Stimulated activated CD8-positive, alpha-beta memory T cell treated with anti-CD3 and anti-CD28 coated beads, Interleukin-4, amount 100 ng/mL, for 48 hours (primary cell): ENCODE measurements at regions not wholly inside any gene's neighbourhood (a gene's known extent, or its start where the extent isn't known, plus 50 kb on each side); places are given as distances from the start of the nearest gene placed in this dataset.
A peak's percentile ranks its signal among the peaks of the same experiment; 100 is the strongest.

ENCODE experiments used
- DNase-seq: peaks from one replicate; pipeline ENCODE4 v3.0.0-alpha.2; 2020

GRCh38 chr3:171956181-171956683, 83.1 kb upstream of the FNDC3B start:
- no peak for DNase-seq

- no peak for DNase-seq
Observed at GRCh38 chr3:171956705-171957104, 82.7 kb upstream of the FNDC3B start.

GRCh38 chr3:171959532-171960089, 79.8 kb upstream of the FNDC3B start:
- DNase-seq: peak; percentile 26

- DNase-seq: no peak
Observed at GRCh38 chr3:171960159-171960558, 79.2 kb upstream of the FNDC3B start.

GRCh38 chr3:171962137-171962720, 77.1 kb upstream of the FNDC3B start:
- no peak for DNase-seq

GRCh38 chr3:171963546-171963945, 75.8 kb upstream of the FNDC3B start:
- DNase-seq: no peak

- DNase-seq: no peak
Observed at GRCh38 chr3:171965067-171965712, 74.2 kb upstream of the FNDC3B start.

GRCh38 chr3:171966533-171967136, 72.7 kb upstream of the FNDC3B start:
- DNase-seq: no peak

- no peak for DNase-seq
Observed at GRCh38 chr3:171967137-171967783, 72.1 kb upstream of the FNDC3B start.

- no peak for DNase-seq
Observed at GRCh38 chr3:171967932-171968678, 71.3 kb upstream of the FNDC3B start.

- DNase-seq: no peak
Observed at GRCh38 chr3:171970301-171970788, 69.0 kb upstream of the FNDC3B start.

GRCh38 chr3:171971919-171972514, 67.4 kb upstream of the FNDC3B start:
- no peak for DNase-seq

- no peak for DNase-seq
Observed at GRCh38 chr3:171972871-171973348, 66.5 kb upstream of the FNDC3B start.

GRCh38 chr3:171974986-171975837, 64.2 kb upstream of the FNDC3B start:
- DNase-seq: no peak

GRCh38 chr3:171976526-171976925, 62.9 kb upstream of the FNDC3B start:
- DNase-seq: no peak

- no peak for DNase-seq
Observed at GRCh38 chr3:171977441-171977840, 61.9 kb upstream of the FNDC3B start.

- no peak for DNase-seq
Observed at GRCh38 chr3:171977860-171978259, 61.5 kb upstream of the FNDC3B start.

- no peak for DNase-seq
Observed at GRCh38 chr3:171978390-171978789, 61.0 kb upstream of the FNDC3B start.

GRCh38 chr3:171979081-171979480, 60.3 kb upstream of the FNDC3B start:
- DNase-seq: no peak

GRCh38 chr3:171980578-171981270, 58.7 kb upstream of the FNDC3B start:
- DNase-seq: no peak
